GM20000 (cell line): ENCODE measurements at regions not wholly inside any gene's neighbourhood (a gene's known extent, or its start where the extent isn't known, plus 50 kb on each side); places are given as distances from the start of the nearest gene placed in this dataset.

Experiments used
- DNase-seq: peaks from one replicate; pipeline ENCODE4 v3.0.0; 2012; ENCODE audit warnings: low spot score
- CTCF ChIP-seq: IDR thresholded peaks from 2 replicates; pipeline ENCODE4 v1.5.1; 2012; ENCODE audit warnings: mild to moderate bottlenecking, control low read depth; ENCODE audit errors: extremely low read depth, missing control alignments

GRCh38 chr9:119004618-119004990 is 364.6 kb downstream of the BRINP1 start:
- TF ChIP-seq CTCF, result no peak
- no peak for DNase-seq

GRCh38 chr9:119005162-119005561 is 364.1 kb downstream of the BRINP1 start:
- DNase-seq, result no peak

GRCh38 chr9:119009249-119009648 is 360.0 kb downstream of the BRINP1 start:
- no peak for TF ChIP-seq CTCF
- DNase-seq, result no peak

More at GRCh38 chr9:119005162-119005561, 364.1 kb downstream of the BRINP1 start:
- no peak for TF ChIP-seq CTCF

- no peak for TF ChIP-seq CTCF
These were observed 349.0 kb downstream of the BRINP1 start for GRCh38 chr9:119020284-119020683.

GRCh38 chr9:119020730-119021333 is 348.4 kb downstream of the BRINP1 start:
- no peak for TF ChIP-seq CTCF
- no peak for DNase-seq

More at GRCh38 chr9:119020284-119020683, 349.0 kb downstream of the BRINP1 start:
- DNase-seq, result no peak

GRCh38 chr9:119026120-119026519 is 343.1 kb downstream of the BRINP1 start:
- DNase-seq, result no peak
- TF ChIP-seq CTCF, result no peak

GRCh38 chr9:119027901-119028699 is 341.1 kb downstream of the BRINP1 start:
- TF ChIP-seq CTCF, result no peak
- no peak for DNase-seq
